Activated CD4-positive, alpha-beta T cell treated with anti-CD3 and anti-CD28 coated beads for 36 hours (primary cell): ENCODE measurements at regions not wholly inside any gene's neighbourhood (a gene's known extent, or its start where the extent isn't known, plus 50 kb on each side); places are given as distances from the start of the nearest gene placed in this dataset.
"Not testable (repeated sequence)": the region's sequence is repeated elsewhere in the genome, so short reads cannot be mapped to it uniquely, and the experiment has no call there.

Source experiments
- ATAC-seq: fragments of 200-7000 bp; cut with Tn5 transposase; one replicate; pipeline ENCODE4 v1.10.0; 2021; ENCODE audit warnings: mild to moderate bottlenecking, moderate library complexity
- CTCF ChIA-PET: fragments of 350-600 bp; sonication (Branson Sonifier 250); formaldehyde crosslinking; loops from one replicate; lab custom pipeline; 2021; ENCODE audit warnings: antibody characterized with exemption; lab: Charles Lee
- POLR2A ChIA-PET: fragments of 350-600 bp; sonication (Branson Sonifier 250); formaldehyde crosslinking; loops from one replicate; lab custom pipeline; 2021; ENCODE audit warnings: antibody characterized with exemption, inconsistent platforms; lab: Charles Lee
- DNase-seq: peaks from one replicate; pipeline ENCODE4 v3.0.0-alpha.2; 2020
- H3K27ac Mint-ChIP-seq: one replicate; pipeline ENCODE4 v1.8.0; 2021; ENCODE audit warnings: mixed read lengths
- H3K27me3 Mint-ChIP-seq: one replicate; pipeline ENCODE4 v1.8.0; 2021; ENCODE audit warnings: mixed read lengths
- H3K36me3 Mint-ChIP-seq: one replicate; pipeline ENCODE4 v1.8.0; 2021; ENCODE audit warnings: low read depth, mixed read lengths
- H3K4me1 Mint-ChIP-seq: one replicate; pipeline ENCODE4 v1.8.0; 2021; ENCODE audit warnings: mixed read lengths
- H3K4me3 Mint-ChIP-seq: one replicate; pipeline ENCODE4 v1.8.0; 2021; ENCODE audit warnings: mild to moderate bottlenecking, moderate library complexity, mixed read lengths
- H3K9me3 Mint-ChIP-seq: one replicate; pipeline ENCODE4 v1.8.0; 2021; ENCODE audit warnings: low read depth, mixed read lengths
- intact Hi-C, 2 experiments: fragments of 100-400 bp; cut with DNase I in 1 of 2; cut with micrococcal nuclease in 1 of 2; formaldehyde crosslinking; loops; one replicate each; pipeline versions ENCODE4 v1.14.2 to v1.15.1; 2022 to 2024; cut with DNase I, micrococcal nuclease

- H3K4me3 Mint-ChIP-seq, ATAC-seq, DNase-seq, H3K4me1 Mint-ChIP-seq, intact Hi-C loops, H3K36me3 Mint-ChIP-seq, CTCF ChIA-PET, H3K27ac Mint-ChIP-seq, POLR2A ChIA-PET, H3K9me3 Mint-ChIP-seq, H3K27me3 Mint-ChIP-seq: not testable (repeated sequence)
These were observed 194.6 kb downstream of the CCDC74A start for GRCh38 chr2:131722256-131722655.

DNA sequence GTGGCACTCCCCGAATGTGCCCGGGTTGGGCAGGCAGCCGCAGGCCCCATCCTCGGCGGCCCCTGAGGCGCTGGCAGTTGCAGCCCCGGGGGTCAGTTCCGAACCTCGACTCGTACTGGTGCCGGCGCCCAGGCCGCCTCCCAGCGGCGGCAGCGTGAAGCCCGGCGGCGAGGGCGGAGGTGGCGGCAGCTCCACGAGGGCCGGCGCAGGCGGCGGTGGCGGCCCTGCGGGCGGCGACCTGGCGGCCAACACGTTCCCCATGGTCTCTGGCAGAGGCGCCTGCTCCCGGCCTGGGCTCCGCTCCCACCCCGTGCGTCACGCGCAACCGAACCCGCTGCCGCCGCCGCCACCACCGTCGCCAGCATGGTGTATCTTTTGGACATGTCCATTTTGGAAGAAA lies 196.3 kb downstream of the CCDC74A start:
- Mint-ChIP-seq H3K36me3 (peaks cover 4% of the 10 kb centered on the region), H3K4me1 (no peaks in the 10 kb centered on the region), H3K27me3 (peaks cover 2% of the 10 kb centered on the region), H3K9me3 (no peaks in the 10 kb centered on the region), H3K4me3 (no peak overlapping the region), H3K27ac (no peak overlapping the region)
- intact Hi-C loops = no loop called here
- CTCF ChIA-PET = no interaction called here
- DNase-seq (no peak), ATAC-seq (no peak)
- POLR2A ChIA-PET = no interaction called here

DNA sequence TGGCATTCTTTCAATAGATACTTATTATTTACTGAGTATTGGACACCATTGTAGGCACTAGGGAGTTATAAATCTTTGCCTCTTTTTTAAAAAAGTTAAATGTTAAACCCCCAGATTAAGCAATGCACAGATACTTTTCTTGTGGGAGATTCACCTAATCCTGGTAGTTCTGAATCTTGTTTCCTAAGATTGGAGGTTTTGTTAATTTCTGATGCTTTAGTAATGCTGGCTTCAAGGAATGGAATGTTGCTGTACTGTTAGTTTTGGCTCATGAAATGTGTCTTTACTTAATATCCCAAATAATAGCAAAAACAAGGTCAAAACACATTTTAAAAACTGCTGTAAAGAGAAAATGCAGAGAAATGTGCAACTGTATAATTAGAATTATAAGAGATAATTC lies 200.8 kb downstream of the CCDC74A start:
- POLR2A ChIA-PET, H3K4me3 Mint-ChIP-seq, DNase-seq, intact Hi-C loops, H3K4me1 Mint-ChIP-seq, ATAC-seq, H3K27me3 Mint-ChIP-seq, H3K36me3 Mint-ChIP-seq, H3K27ac Mint-ChIP-seq, H3K9me3 Mint-ChIP-seq, CTCF ChIA-PET: not testable (repeated sequence)

DNA sequence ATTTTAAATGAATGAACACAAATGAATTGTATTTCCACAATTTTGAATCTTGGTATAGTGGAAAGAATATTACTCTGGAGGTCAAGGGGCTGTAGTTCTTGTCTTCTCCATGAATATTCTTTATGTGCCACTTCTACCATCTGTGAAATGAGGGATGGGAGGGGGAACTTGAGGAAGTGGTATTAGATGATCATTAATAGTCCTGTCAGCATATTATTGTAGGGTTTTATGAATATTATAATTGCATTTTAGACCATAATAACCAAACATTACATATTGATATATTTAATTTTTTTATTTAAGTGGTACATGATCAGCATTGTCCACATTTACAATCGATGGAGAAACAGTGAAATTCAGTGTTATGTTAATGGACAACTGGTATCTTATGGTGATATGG lies 205.8 kb downstream of the CCDC74A start:
- not testable (repeated sequence) for H3K4me3 Mint-ChIP-seq, H3K9me3 Mint-ChIP-seq, H3K27me3 Mint-ChIP-seq

GRCh38 chr2:131736406-131736805 lies 208.7 kb downstream of the CCDC74A start:
- DNase-seq, H3K9me3 Mint-ChIP-seq, intact Hi-C loops, H3K27me3 Mint-ChIP-seq, H3K4me1 Mint-ChIP-seq, ATAC-seq, POLR2A ChIA-PET, CTCF ChIA-PET, H3K4me3 Mint-ChIP-seq, H3K36me3 Mint-ChIP-seq, H3K27ac Mint-ChIP-seq: not testable (repeated sequence)

More for the DNA sequence above, 205.8 kb downstream of the CCDC74A start:
- H3K27ac Mint-ChIP-seq, H3K36me3 Mint-ChIP-seq, CTCF ChIA-PET, ATAC-seq, H3K4me1 Mint-ChIP-seq, DNase-seq, intact Hi-C loops, POLR2A ChIA-PET: not testable (repeated sequence)

- H3K27me3 Mint-ChIP-seq, CTCF ChIA-PET, ATAC-seq, POLR2A ChIA-PET, H3K9me3 Mint-ChIP-seq, H3K4me1 Mint-ChIP-seq, intact Hi-C loops, H3K27ac Mint-ChIP-seq, DNase-seq, H3K4me3 Mint-ChIP-seq, H3K36me3 Mint-ChIP-seq: not testable (repeated sequence)
These were observed 210.8 kb downstream of the CCDC74A start for GRCh38 chr2:131738533-131738932.

DNA sequence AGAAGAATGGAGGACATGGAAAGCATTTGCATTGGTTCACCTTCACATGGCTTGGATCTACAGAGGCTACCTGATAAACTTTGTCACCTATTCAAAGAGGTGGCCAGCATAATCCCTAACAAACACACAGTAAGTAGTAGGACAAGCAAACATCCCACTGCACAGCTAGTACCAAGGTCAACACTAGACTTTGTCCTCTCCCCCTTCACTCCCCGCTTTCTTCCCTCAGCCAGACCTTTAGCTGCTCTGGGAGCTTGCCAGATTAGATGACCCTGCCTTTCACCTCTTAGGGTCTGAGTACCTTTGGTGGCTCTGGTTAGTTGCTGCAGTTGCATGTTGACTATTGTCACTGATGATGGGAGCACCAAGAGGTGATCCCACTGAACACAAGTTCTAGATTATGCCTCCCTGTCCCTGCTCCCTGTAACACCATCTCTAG lies 211.3 kb downstream of the CCDC74A start:
- POLR2A ChIA-PET, intact Hi-C loops, CTCF ChIA-PET: not testable (repeated sequence)

DNA sequence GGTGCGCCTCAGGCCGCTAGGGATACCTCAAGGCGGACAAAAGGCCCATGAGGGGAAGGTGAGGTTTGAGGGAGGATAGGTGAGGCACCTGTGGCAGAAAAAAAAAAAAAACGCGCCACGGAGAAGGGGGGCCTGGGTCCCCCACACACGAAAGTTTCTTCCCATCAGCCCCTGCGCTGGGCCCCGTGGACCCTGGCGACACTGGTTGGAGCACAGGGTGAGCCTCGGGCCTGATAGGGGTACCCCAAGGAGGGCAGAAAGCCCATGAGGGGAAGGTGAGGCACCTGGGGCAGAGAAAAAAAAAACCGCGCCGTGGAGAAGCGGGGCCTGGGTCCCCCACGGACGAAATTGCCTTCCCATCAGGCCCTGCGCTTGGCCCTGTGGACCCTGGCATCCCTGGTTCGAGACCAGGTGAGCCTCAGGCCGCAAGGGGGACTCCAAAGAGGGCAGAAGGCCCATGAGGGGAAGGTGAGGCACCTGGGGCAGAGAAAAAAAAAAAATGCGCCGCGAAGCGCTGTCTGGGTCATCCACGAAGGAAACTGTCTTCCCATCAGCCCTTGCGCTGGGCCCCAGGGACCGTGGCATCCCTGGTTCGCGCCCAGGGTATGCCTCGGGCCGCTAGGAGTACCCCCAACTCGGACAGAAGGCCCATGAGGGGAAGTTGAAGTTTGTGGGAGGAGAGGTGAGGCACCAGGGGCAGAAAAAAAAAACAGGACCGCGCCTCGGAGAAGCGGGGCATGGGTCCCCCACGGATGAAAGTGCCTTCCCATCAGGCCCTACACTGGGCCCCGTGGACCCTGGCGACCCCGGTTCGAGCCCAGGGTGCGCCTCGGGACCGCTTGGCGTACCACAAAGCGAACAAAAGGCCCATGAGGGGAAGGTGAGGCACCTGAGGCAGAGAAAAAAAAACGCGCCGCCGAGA lies 226.2 kb downstream of the CCDC74A start:
- Mint-ChIP-seq H3K27me3 (no peaks in the 10 kb centered on the region), H3K9me3 (no peaks in the 10 kb centered on the region), H3K4me1 (no peaks in the 10 kb centered on the region), H3K36me3 (no peaks in the 10 kb centered on the region), H3K4me3 (no peak overlapping the region), H3K27ac (no peak overlapping the region)
- CTCF ChIA-PET = no interaction called here
- intact Hi-C loops = no loop called here
- DNase-seq = no peak
- no peak for ATAC-seq
- POLR2A ChIA-PET = no interaction called here

More for the DNA sequence above, 211.3 kb downstream of the CCDC74A start:
- not testable (repeated sequence) for H3K27me3 Mint-ChIP-seq, H3K27ac Mint-ChIP-seq, H3K4me3 Mint-ChIP-seq, H3K36me3 Mint-ChIP-seq, DNase-seq, ATAC-seq, H3K9me3 Mint-ChIP-seq, H3K4me1 Mint-ChIP-seq

- no peak for ATAC-seq
- Mint-ChIP-seq H3K27ac (no peak overlapping the region), H3K4me1 (no peaks in the 10 kb centered on the region), H3K27me3 (no peaks in the 10 kb centered on the region), H3K4me3 (no peak overlapping the region), H3K9me3 (no peaks in the 10 kb centered on the region), H3K36me3 (no peaks in the 10 kb centered on the region)
- ChIA-PET POLR2A (no interaction called here), CTCF (no interaction called here)
- no peak for DNase-seq
- intact Hi-C loops = no loop called here
These were observed 227.4 kb downstream of the CCDC74A start for GRCh38 chr2:131754929-131755720.

DNA sequence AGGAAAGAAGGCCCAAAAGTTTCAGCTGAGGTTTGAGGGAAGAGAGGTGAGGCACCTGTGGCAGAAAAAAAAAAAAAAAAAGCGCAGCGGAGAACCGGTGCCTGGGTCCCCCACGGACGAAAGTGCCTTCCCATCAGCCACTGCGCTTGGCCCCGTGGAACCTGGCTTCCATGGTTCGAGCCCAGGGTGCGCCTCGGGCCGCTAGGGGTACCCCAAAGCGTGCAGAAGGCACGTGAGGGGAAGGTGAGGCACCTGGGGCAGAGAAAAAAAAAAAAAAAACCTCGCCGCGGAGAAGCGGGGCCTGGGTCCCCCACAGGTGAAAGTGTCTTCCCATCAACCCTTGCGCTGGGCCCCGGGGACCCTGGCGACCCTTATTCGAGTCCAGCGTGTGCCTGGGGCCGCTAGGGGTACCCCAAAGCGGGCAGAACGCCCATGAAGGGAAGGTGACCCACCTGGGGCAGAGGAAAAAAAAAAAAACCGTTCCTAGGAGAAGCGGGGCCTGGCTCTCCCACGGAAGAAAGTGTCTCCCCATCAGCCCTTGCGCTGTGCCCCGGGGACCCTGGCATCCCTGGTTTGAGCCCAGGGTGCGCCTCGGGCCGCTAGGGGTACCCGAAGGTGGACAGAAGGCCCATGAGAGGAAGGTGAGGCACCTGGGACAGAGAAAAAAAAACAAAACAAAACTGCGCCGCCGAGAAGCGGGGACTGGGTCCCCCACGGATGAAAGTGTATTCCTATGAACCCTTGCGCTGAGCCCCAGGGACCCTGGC lies 228.6 kb downstream of the CCDC74A start:
- POLR2A ChIA-PET = no interaction called here
- no peak overlapping the region for H3K4me3 Mint-ChIP-seq
- DNase-seq (no peak), ATAC-seq (no peak)
- H3K4me1 Mint-ChIP-seq = no peaks in the 10 kb centered on the region
- no peak overlapping the region for H3K27ac Mint-ChIP-seq
- H3K27me3 Mint-ChIP-seq = no peaks in the 10 kb centered on the region
- H3K9me3 Mint-ChIP-seq = no peaks in the 10 kb centered on the region
- CTCF ChIA-PET = no interaction called here
- no peaks in the 10 kb centered on the region for H3K36me3 Mint-ChIP-seq
- intact Hi-C loops = no loop called here

DNA sequence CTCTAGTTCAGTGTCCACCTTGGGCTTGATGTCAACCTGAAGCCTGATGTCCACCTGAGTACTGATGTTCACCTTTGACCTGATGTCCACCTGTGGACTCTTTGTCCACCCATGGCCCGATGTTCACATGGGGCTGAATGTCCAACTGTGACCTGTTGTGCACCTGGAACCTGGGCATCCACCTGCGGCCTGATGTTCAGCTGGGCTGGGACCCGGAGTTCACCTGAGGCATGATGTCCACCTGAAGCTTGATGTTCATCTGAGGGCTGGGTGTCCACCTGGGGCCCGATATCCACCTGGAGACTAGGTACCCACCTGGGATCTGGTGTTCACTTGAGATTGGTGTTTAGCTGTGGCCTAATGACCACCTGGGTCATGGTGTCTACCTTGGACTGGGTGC lies 231.3 kb downstream of the CCDC74A start:
- POLR2A ChIA-PET, H3K27me3 Mint-ChIP-seq, intact Hi-C loops, H3K36me3 Mint-ChIP-seq, H3K4me3 Mint-ChIP-seq, CTCF ChIA-PET, H3K27ac Mint-ChIP-seq, ATAC-seq, H3K4me1 Mint-ChIP-seq, H3K9me3 Mint-ChIP-seq, DNase-seq: not testable (repeated sequence)
